Stomach (tissue), 4 donors: ENCODE measurements at regions not wholly inside any gene's neighbourhood (a gene's known extent, or its start where the extent isn't known, plus 50 kb on each side); places are given as distances from the start of the nearest gene placed in this dataset.

Source experiments
- CTCF ChIP-seq, 7 experiments: fragments of 450-650 bp in 4 of 7; fragments of 200-600 bp in 3 of 7; sonication (generic) in 3 of 7; IDR thresholded peaks; one replicate each; pipeline ENCODE4 v1.5.1; 2016 to 2019; ENCODE audit warnings: antibody characterized with exemption in 7 of 7, control low read depth in 2 of 7, mild to moderate bottlenecking in 1 of 7
- EP300 ChIP-seq: sonication (generic); formaldehyde crosslinking; IDR thresholded peaks from one replicate; pipeline ENCODE4 v1.6.1; 2017; ENCODE audit warnings: antibody characterized with exemption
- POLR2A ChIP-seq, 4 donors: fragments of 450-650 bp; IDR thresholded peaks; one replicate each; pipeline ENCODE4 v1.6.1; 2016; ENCODE audit warnings: antibody characterized with exemption in 4 of 4, control low read depth in 2 of 4, mild to moderate bottlenecking in 1 of 4, moderate library complexity in 1 of 4
- POLR2AphosphoS5 ChIP-seq, 3 donors: sonication (generic); formaldehyde crosslinking; IDR thresholded peaks; one replicate each; pipeline ENCODE4 v1.6.1; 2016; ENCODE audit warnings: antibody characterized with exemption in 3 of 3

- TF ChIP-seq CTCF (IDR thresholded peaks at IDR 0.05) = no peak
- TF ChIP-seq POLR2A (IDR thresholded peaks at IDR 0.05) = no peak
- no peak for TF ChIP-seq EP300
- no peak for TF ChIP-seq POLR2AphosphoS5 (IDR thresholded peaks at IDR 0.05)
Observed at GRCh38 chr7:25864511-25864910, 287.5 kb upstream of the NFE2L3 start.
